NAMALWA (cell line): ENCODE measurements at regions not wholly inside any gene's neighbourhood (a gene's known extent, or its start where the extent isn't known, plus 50 kb on each side); places are given as distances from the start of the nearest gene placed in this dataset.
"Not testable (repeated sequence)": the region's sequence is repeated elsewhere in the genome, so short reads cannot be mapped to it uniquely, and the experiment has no call there.

Source experiments
- DNase-seq: peaks from one replicate; pipeline ENCODE4 v3.0.0-alpha.2; 2015; ENCODE audit warnings: low spot score

DNA sequence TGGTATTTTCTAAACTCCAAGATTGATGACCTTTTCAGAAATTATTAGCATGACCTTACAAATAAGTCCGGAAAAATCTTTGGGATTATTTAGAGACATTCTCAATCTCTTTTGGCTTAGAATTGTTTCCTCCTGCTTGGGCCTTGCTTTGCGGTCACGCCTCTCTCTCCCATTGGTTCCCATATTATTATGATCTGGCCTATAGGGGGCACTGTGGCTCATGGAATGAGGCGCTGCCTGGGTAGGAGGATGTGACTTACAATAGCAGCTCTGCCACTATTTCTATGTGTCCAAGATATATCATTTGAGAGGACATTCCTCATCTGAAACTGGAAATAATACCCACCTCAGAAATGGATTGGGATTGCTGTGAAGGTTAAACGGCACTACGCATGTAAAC, 464.9 kb downstream of the MFSD1 start:
- peak; percentile 59 for DNase-seq

DNA sequence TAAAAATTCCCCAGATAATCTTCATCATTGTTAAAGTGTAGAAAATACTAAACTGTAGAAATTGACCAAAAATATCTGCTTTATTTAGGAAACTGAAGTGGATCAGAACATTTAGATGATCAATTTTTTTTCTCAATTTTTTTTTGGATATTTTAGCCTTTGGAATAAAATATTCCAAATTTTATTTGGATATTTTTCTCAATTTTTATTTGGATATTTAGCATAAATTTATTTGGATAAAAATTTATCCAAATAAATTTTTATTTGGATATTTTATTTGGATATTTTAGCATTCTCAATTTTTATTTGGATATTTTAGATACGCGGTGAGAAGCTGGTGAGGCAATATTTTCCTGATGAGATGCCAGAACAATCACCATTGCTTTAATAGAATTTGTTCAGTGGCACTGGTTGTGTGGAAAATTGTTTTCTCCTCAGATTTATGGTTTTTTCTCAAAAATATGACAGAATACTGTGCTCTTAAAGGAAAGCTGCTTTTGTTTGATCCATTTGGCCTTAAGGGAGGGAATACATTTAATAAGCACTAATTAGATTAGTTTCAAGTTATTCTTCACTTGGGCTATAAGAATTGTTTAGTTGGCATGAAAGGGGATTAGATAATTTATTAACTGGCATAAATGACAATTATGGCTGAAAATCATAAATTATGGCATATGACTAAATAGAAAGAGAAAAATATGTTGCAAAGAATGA, 470.1 kb downstream of the MFSD1 start:
- no peak for DNase-seq

DNA sequence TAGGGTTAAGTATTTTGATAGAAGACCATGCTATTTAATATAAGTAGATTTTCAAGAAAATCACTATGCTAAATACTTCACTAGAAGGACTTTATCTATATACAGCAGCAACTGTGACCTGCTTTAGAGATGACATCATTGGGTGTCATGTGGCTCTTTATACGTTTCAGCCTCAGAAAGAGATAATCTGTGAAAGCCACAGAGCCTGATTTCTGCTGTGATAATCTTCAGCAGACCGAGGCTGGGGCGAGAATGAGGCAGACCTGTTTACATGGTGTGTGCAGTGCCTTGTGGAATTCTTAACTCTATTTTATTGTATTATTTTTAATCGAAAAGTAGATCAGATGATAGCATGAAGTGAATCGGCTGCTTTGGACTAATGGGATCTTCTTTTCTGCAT, 471.2 kb downstream of the MFSD1 start:
- no peak for DNase-seq

DNA sequence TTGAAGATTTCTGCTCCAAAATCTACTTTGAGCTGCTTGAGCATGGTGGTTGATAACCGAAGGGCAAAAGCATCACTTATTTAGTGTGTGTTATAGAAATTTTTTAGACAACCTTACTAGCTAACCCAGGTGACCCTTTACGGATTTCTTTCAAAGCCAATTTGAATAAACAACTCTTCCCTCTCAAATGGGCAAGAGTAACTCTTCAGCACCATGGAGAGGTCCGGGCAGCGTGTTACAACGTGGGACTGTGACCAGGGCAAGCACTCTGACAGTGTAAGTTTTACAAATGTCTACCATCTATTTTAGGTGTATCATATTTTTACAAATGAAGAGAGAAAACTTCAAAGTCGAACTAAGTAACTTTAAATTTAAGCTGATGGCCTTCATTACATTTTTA, 471.8 kb downstream of the MFSD1 start:
- DNase-seq = peak; percentile 47

DNA sequence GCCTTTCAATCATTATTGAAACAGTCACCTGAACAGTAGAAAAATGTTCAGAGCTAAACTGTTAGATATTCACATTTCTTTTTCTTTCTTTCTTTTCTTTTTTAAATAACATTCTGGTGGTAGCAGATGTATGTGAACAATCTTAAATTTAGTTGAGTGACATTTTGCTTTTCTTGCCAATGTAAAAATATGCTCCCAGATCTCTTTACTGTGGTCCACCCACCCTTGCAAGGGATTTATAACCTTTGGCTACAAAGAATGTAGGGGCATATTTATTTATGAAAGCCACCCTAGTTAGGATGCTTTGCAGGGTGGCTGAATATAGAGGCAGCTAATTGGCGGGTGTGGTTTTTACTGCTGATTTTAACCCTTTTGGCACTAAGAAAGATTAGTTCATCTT, 473.9 kb downstream of the MFSD1 start:
- DNase-seq = no peak

DNA sequence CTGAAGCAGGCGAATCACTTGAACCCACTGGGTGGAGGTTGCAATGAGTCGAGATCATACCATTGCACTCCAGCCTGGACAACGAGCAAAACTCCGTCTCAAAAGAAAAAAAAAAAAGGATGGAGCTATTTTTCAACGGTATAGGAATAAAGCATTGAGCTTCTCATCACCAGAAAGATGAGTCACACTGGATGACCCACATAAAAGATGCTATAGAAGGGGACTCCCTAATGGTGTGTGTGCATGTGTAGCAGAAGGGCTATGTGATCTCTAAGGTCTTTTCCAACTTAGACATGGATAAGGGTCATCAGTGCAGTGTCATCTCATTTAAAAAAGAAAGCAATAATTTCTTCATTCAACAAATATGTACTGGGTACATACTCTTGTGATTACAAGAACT, 476.0 kb downstream of the MFSD1 start:
- no peak for DNase-seq

DNA sequence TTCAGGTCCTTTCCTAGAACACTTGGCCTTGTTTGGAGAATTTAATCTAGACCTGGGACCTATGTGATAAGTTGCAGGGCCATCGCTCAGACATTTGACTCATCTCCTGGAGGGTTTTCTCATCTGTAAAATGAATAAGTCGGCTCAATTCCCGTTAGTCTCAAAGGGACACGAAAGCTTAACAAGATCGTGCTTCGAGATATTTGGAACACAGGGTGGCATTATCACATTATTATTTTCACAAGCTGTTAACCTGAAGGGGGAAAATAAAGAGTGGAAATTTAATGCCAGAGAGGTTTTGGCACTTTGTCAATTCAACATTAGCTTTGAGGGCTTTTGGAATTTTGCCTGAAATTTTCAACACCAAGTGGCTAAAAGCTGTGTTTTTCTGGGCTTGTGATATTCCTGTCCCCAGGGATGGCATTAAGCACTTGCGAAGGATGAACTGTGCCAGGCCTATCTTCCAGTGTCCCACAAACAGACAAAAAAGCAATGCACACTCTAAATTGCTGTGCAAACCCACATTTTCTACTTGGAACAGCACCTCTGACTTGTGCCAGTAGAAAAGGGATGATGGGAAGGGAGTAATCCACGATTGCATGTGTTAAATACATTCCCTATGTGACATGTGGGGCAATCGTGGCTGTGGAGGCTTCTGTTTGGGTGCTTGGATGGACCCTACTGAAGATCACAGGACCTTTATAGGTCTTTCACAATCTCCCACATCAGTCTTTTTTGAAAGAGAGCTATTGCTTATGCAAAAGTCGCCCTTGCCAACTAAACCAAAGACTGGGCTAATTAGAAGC, 478.7 kb downstream of the MFSD1 start:
- DNase-seq = no peak

DNA sequence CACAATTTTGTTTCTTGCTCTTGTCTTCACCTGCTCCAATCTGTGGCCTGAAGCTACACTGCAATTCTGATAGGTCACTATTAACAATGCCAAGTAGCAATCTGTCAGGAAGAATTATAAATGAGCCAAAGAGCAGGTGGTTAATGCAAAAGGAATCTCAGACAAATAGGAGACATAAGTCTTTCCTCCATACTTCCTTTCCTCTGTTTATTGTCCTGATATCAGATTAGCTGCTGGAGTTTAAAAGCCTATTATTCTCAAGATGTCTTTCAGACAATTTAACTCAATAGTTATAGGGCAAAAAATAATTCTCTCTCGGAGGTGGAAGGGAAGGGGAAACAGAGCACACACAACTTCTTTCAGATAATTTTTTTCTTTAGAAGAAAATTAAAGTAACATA, 491.6 kb downstream of the MFSD1 start:
- no peak for DNase-seq

DNA sequence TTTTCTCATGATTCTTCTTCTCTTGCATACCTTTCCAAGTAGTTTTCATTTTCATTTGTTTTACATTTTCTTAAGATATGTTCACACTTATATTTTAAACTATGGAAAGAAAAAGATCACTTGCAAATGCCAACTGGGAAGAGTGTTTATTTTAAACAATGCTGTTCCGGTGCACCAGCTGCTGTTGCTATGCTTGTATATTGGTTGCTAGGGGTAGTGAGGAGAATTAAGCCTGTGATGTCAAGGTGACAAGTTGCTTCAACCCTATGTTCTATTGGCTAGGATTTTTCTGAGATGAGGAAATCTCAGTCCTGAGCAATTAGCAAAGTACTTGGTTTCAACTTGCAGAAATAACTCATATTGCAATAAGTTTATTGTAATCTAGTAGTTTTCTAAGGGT, 500.1 kb downstream of the MFSD1 start:
- DNase-seq = no peak

DNA sequence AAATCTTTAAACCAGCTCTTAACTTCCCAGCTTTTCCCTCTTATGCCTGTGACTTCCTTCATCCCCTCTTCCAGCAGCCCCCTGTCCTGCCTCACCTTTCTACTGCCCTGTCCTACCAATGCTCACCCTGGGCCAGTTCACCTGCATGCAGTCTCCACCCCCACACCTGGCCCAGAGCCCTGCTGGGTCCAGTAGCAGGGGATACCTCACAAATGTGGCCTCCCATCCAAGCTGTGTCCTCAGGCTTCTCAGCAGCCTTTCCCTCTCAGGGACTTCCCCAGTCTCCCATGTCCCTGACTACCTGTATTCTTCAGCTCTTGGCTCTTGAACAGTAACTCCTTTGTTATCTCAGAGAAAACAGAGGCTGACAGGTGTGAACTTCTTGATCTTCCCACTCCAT, 503.2 kb downstream of the MFSD1 start:
- no peak for DNase-seq

DNA sequence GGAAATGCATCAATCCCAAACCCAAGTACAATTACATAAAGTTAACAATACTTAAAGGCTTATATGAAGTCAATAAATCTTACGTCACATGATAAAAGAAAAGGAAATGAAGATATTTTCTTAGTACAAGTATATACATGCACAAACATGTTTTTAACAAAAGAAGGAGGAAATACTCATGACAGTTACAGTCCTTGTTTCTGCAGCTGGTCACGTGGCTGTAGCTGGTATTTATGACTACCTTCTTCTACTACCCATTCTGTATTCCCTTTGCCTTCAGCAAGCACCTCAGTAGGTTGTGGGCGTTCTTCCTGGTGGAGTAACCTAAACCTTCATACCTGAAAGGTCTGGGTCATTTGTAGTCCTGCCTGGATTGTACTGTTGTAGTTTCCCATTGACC, 514.9 kb downstream of the MFSD1 start:
- not testable (repeated sequence) for DNase-seq

DNA sequence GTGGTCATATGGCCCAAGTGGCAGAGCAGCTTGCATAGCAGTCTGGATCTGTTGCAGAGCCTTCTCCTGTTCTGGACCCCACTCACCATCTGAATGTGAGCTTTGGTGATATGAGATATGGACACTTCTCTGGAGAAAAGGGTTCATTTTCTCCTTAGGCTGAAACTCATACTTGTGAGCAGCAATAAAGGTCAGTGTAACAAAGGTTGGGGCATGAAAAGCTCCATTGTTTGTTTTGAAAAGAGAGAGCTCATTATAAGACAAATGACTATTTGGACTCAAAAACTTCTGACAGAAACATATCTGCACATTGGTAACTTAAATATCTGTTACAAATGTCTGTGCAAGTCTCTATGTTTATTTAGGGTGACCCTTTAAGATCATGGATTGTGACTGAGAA, 517.3 kb downstream of the MFSD1 start:
- no peak for DNase-seq

DNA sequence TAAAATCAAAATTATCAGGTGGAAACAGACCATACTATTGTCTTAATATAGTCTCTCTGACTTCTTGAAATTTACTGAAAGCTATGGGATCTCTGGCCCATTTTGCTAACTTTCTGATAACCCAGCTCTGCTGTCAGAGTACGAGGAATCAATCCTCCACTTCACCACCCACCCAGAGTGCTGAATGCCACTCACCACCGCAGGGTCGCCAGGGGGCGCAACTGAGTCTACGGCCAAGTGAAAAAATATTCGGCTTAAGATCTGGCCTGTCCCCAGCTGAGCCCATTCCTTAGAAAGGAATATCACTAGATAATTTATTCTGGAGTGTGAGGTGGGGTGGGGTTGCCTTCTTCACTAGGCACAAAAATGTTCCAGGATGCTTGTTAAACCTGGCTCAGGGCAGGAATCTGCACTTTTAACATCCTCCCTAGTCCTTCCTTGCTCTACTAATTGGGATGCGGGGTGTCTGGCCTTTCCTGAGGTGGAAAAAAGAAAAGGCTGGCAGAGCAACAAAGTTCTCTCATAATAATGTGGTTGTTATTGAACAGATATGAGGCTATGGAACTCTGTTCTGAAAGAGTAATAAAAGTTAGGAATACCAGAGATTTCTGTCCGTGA, 520.6 kb downstream of the MFSD1 start:
- DNase-seq = peak; percentile 63

DNA sequence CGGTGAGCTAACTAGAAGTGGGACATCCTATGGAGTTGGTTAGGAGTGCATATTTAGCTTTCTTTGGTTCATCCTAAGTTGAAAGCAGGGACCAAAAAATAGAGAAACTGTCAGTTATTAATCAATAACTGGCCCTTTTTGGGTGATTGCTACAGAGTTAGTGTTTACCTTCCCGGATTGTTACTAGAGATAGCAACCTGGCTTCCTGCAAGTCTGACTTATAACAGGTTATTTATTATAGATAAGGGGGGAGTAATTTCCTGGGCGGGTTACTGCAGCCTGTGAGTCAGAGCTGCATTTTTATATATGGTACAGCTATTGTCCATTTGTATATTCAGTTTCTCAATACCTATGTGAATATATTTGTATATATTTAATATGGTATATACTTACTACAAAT, 522.0 kb downstream of the MFSD1 start:
- no peak for DNase-seq

DNA sequence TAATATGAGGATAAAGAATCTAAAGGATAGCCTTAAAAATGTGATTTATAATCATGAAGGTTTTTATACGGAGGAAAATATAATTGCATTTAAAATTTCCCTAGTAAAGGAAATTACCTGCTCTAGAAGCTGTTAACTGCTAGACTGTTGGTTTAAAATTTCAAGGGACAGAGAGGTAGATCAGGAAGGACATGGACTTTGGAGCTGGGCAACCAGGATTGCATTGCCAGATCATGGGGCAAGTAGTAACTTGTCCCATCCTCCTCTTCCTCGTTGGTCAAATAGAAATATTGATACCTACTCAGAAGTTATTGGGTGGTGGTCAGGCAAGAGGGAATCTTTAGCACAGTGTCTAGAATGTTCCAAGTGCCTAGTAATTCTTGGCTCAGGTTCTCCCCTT, 525.1 kb downstream of the MFSD1 start:
- no peak for DNase-seq

DNA sequence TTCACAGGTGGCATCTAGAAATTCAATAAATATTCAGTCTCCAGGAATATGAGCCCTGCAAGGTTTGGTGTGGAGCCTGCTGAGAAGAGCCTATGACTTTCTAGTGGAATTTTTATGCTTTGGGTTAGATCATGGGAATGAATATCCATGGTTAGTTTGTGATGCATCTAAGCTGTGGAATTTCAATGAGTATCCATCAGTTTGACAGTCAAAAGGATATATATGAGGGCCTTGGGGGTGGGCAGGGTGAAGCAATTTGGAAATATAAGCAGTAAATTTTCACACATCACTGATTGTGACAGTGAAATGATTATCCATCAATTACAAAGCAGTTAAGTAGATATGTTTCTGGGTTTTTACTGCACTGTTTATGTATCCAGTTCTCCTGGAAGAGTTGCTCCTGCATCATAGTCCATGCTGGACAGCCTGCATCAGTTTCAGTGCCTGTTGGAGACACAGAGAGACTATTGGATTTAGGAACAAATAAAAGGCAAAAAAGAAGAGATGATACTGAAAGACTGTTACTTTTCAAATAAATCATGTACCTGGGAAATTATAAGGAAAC, 530.8 kb downstream of the MFSD1 start:
- no peak for DNase-seq

DNA sequence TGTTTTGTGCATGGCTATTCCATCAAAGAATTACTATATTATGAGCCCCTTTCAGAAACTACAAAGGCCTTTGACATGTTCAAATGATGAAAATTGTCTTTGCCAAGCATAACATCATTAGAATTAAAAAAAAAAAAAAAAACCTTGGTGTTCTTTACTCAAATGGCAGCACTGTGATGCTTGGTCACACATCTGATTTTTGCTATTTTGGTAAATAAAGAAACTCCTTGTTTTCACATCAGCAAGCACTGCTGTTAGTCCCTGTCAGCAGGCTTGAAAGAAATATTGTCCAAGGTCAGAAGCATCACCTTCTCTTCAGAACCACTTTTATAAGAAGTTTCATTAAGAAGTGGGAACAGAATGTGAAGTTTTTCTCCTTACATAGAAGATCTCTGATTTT, 537.3 kb downstream of the MFSD1 start:
- DNase-seq = no peak

DNA sequence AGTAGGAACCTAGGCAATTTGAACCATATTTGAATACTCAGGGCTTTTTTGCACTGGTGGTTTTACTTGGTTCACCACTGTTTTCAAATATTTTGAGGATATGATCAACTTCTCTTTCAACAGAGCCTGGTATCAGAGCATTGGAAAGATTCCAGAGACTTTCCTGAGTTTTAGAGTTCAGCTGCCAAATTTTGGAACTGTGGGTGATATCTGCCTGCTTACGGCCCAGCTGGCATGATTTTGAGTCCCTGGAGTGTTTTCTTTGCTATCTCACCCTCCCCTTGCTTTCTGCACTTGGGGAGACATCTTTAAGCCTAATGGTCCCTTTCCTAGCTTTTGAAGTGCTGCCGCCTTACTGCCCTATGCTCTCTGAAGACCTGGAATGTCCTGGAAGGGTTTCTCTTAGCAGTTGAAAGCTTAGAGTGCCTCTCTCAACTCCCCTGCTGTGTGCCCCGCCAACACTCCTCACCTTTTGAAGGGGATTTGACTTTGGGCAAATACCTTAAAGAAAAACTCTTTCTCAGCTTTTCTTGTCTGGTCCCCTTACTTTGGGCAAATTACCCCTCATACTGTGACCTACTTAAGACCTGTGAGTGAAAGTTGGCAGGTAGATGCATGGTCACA, 539.1 kb downstream of the MFSD1 start:
- DNase-seq = no peak

DNA sequence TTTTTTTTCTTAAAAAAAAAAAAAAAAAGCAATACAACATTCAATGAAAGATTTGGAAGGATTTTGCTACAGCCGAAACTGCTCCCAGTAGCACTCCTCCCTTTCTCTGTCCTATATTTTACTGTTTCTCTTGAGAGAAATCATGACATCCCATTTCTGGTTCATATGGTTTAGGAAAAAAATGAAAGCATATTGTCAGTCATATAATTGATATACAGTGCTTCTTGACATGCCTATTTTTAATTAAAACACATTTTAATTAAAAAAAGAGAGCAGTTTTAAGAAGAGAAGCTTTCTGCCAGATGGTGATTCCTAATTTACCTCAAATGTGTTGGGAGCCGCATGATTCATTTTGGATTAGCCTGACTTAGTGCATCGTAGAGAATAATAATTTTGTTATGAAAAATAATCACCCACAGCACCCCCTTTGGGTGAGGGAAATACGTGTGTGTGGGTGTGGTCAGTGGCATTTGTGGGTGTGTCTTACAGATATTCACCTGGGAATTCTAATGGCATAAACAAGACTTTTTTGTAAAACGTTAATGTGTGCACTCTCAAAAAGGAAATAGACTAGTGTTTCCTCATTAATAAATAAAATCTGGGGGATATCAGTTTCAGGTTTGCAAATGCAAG, 544.5 kb downstream of the MFSD1 start:
- peak; percentile 13 for DNase-seq

DNA sequence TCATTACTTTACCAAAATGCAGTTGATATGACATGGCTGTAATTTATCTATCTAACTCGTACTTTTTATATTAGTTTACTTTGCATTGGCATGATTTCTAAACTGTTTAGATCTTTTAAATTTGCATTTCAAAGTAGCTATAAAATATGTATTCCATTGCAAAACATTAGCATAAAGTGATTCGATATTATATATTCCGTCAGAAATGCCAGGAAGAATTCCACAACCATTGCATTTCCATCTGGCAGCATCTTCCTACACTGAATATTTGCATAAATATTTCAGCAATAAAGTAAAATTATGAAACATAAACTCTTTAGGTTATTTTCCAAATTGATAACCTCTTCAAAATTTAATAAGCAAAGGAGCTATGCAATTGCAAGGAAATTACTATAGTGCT, 546.6 kb downstream of the MFSD1 start:
- DNase-seq = no peak

DNA sequence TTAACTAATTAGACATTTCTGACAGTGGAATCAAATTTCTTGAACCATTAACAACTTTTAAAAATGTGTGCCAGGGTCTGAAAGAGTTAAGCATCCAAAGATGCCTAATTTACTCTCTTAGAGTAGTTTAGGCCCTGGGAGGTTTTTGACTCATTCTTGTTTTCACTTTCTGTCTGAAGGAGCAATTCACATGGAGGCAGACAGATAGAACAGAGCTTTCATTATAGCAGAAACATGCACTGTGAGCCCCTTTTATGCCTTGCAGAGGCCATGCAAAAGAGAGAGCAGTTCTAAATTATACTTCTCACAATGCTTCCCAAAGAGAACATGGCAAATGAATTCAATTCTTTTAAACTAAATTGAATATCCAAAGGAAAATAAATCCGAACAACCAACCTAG, 554.8 kb downstream of the MFSD1 start:
- DNase-seq = no peak

DNA sequence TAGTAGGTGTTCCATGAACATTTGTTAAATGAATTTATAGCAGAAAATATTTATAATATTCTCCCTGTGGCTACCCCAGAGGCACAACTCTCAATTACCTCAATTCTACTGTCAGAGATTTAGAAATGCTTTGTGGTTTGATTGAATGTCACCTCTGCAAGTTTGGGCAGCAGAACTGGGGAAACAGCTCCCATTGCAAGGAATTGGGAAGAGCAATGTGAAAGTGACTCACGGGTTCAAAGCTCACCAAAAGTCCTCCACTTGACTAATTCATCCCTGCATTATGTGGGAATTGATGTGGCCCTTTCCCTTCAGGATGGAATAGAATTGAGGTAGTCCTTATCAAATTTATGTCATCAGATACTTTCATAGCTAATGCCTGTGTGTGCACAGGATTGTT, 562.7 kb downstream of the MFSD1 start:
- DNase-seq = no peak
